Activated T-cell treated with anti-CD3 and anti-CD28 coated beads, Interleukin-2, amount 50 U/mL, for 24 hours (primary cell): ENCODE measurements at regions not wholly inside any gene's neighbourhood (a gene's known extent, or its start where the extent isn't known, plus 50 kb on each side); places are given as distances from the start of the nearest gene placed in this dataset.

ENCODE experiments used
- DNase-seq: peaks from one replicate; pipeline ENCODE4 v3.0.0-alpha.2; 2020
- H3K27ac Mint-ChIP-seq: 2 replicates; pipeline ENCODE4 v1.8.0; 2020; ENCODE audit warnings: mild to moderate bottlenecking, mixed read lengths
- H3K27me3 Mint-ChIP-seq: 2 replicates; pipeline ENCODE4 v1.8.0; 2020; ENCODE audit warnings: mixed read lengths
- H3K36me3 Mint-ChIP-seq: 2 replicates; pipeline ENCODE4 v1.8.0; 2020; ENCODE audit warnings: low read depth, mixed read lengths
- H3K4me1 Mint-ChIP-seq: 2 replicates; pipeline ENCODE4 v1.8.0; 2020; ENCODE audit warnings: low read depth, mixed read lengths
- H3K4me3 Mint-ChIP-seq: 2 replicates; pipeline ENCODE4 v1.8.0; 2020; ENCODE audit warnings: mild to moderate bottlenecking, moderate library complexity, mixed read lengths
- H3K9me3 Mint-ChIP-seq: 2 replicates; pipeline ENCODE4 v1.8.0; 2020; ENCODE audit warnings: mixed read lengths

GRCh38 chr3:94564247-94564646, 501.4 kb downstream of the NSUN3 start:
- DNase-seq, result no peak
- no peak overlapping the region for H3K27ac Mint-ChIP-seq
- no peak overlapping the region for H3K4me3 Mint-ChIP-seq
- H3K36me3 Mint-ChIP-seq, result no peaks in the 10 kb centered on the region
- no peaks in the 10 kb centered on the region for H3K4me1 Mint-ChIP-seq
- peaks cover 4% of the 10 kb centered on the region for H3K9me3 Mint-ChIP-seq
- H3K27me3 Mint-ChIP-seq, result no peaks in the 10 kb centered on the region

GRCh38 chr3:94568041-94568440, 505.2 kb downstream of the NSUN3 start:
- H3K36me3 Mint-ChIP-seq, result no peaks in the 10 kb centered on the region
- no peak overlapping the region for H3K27ac Mint-ChIP-seq
- H3K4me3 Mint-ChIP-seq, result no peak overlapping the region
- peaks cover 6% of the 10 kb centered on the region for H3K9me3 Mint-ChIP-seq
- H3K4me1 Mint-ChIP-seq, result no peaks in the 10 kb centered on the region
- DNase-seq, result no peak
- H3K27me3 Mint-ChIP-seq, result no peaks in the 10 kb centered on the region

GRCh38 chr3:94573337-94573736, 510.5 kb downstream of the NSUN3 start:
- Mint-ChIP-seq H3K27me3 (no peaks in the 10 kb centered on the region), H3K4me3 (no peak overlapping the region), H3K36me3 (no peaks in the 10 kb centered on the region), H3K4me1 (no peaks in the 10 kb centered on the region), H3K9me3 (peaks cover 17% of the 10 kb centered on the region), H3K27ac (no peak overlapping the region)
- no peak for DNase-seq

- Mint-ChIP-seq H3K27me3 (no peaks in the 10 kb centered on the region), H3K4me3 (no peak overlapping the region), H3K36me3 (no peaks in the 10 kb centered on the region), H3K4me1 (no peaks in the 10 kb centered on the region), H3K9me3 (peaks cover 11% of the 10 kb centered on the region), H3K27ac (no peak overlapping the region)
- DNase-seq, result no peak
Measured at GRCh38 chr3:94587291-94587690, 524.4 kb downstream of the NSUN3 start.

- no peak for DNase-seq
- Mint-ChIP-seq H3K9me3 (peaks cover 7% of the 10 kb centered on the region), H3K27ac (no peak overlapping the region), H3K36me3 (no peaks in the 10 kb centered on the region), H3K4me1 (no peaks in the 10 kb centered on the region), H3K27me3 (no peaks in the 10 kb centered on the region), H3K4me3 (no peak overlapping the region)
Measured at GRCh38 chr3:94593526-94594150, 530.8 kb downstream of the NSUN3 start.

- peaks cover 7% of the 10 kb centered on the region for H3K9me3 Mint-ChIP-seq
- DNase-seq, result no peak
- H3K27ac Mint-ChIP-seq, result no peak overlapping the region
- no peaks in the 10 kb centered on the region for H3K4me1 Mint-ChIP-seq
- H3K4me3 Mint-ChIP-seq, result no peak overlapping the region
- H3K36me3 Mint-ChIP-seq, result no peaks in the 10 kb centered on the region
- no peaks in the 10 kb centered on the region for H3K27me3 Mint-ChIP-seq
Measured at GRCh38 chr3:94596141-94596540, 533.3 kb downstream of the NSUN3 start.

GRCh38 chr3:94596887-94597566, 534.2 kb downstream of the NSUN3 start:
- peaks cover 3% of the 10 kb centered on the region for H3K9me3 Mint-ChIP-seq
- no peaks in the 10 kb centered on the region for H3K36me3 Mint-ChIP-seq
- H3K4me3 Mint-ChIP-seq, result no peak overlapping the region
- no peaks in the 10 kb centered on the region for H3K27me3 Mint-ChIP-seq
- H3K27ac Mint-ChIP-seq, result no peak overlapping the region
- no peak for DNase-seq
- no peaks in the 10 kb centered on the region for H3K4me1 Mint-ChIP-seq

GRCh38 chr3:94607778-94608177, 544.9 kb downstream of the NSUN3 start:
- Mint-ChIP-seq H3K27ac (no peak overlapping the region), H3K9me3 (no peaks in the 10 kb centered on the region), H3K27me3 (no peaks in the 10 kb centered on the region), H3K36me3 (no peaks in the 10 kb centered on the region), H3K4me3 (no peak overlapping the region), H3K4me1 (no peaks in the 10 kb centered on the region)
- no peak for DNase-seq

GRCh38 chr3:94609908-94610307, 547.0 kb downstream of the NSUN3 start:
- no peaks in the 10 kb centered on the region for H3K9me3 Mint-ChIP-seq
- H3K36me3 Mint-ChIP-seq, result no peaks in the 10 kb centered on the region
- H3K27me3 Mint-ChIP-seq, result no peaks in the 10 kb centered on the region
- H3K27ac Mint-ChIP-seq, result no peak overlapping the region
- H3K4me3 Mint-ChIP-seq, result no peak overlapping the region
- DNase-seq, result no peak
- H3K4me1 Mint-ChIP-seq, result no peaks in the 10 kb centered on the region

GRCh38 chr3:94611596-94611995, 548.7 kb downstream of the NSUN3 start:
- no peak overlapping the region for H3K27ac Mint-ChIP-seq

GRCh38 chr3:94612631-94613030, 549.8 kb downstream of the NSUN3 start:
- Mint-ChIP-seq H3K4me1 (no peaks in the 10 kb centered on the region), H3K27me3 (no peaks in the 10 kb centered on the region), H3K4me3 (no peak overlapping the region), H3K36me3 (no peaks in the 10 kb centered on the region), H3K9me3 (peaks cover 4% of the 10 kb centered on the region), H3K27ac (no peak overlapping the region)
- DNase-seq, result no peak

More at GRCh38 chr3:94611596-94611995, 548.7 kb downstream of the NSUN3 start:
- Mint-ChIP-seq H3K4me3 (no peak overlapping the region), H3K4me1 (no peaks in the 10 kb centered on the region), H3K9me3 (no peaks in the 10 kb centered on the region), H3K27me3 (no peaks in the 10 kb centered on the region), H3K36me3 (no peaks in the 10 kb centered on the region)
- DNase-seq, result no peak

- H3K4me3 Mint-ChIP-seq, result no peak overlapping the region
- H3K9me3 Mint-ChIP-seq, result peaks cover 4% of the 10 kb centered on the region
- no peak overlapping the region for H3K27ac Mint-ChIP-seq
- no peak for DNase-seq
- H3K27me3 Mint-ChIP-seq, result no peaks in the 10 kb centered on the region
- H3K36me3 Mint-ChIP-seq, result no peaks in the 10 kb centered on the region
- no peaks in the 10 kb centered on the region for H3K4me1 Mint-ChIP-seq
Measured at GRCh38 chr3:94614192-94614591, 551.3 kb downstream of the NSUN3 start.

- Mint-ChIP-seq H3K27me3 (no peaks in the 10 kb centered on the region), H3K27ac (no peak overlapping the region), H3K4me1 (no peaks in the 10 kb centered on the region), H3K9me3 (peaks cover 4% of the 10 kb centered on the region), H3K4me3 (no peak overlapping the region), H3K36me3 (no peaks in the 10 kb centered on the region)
- DNase-seq, result no peak
Measured at GRCh38 chr3:94615275-94616065, 552.6 kb downstream of the NSUN3 start.

GRCh38 chr3:94616833-94617232, 554.0 kb downstream of the NSUN3 start:
- Mint-ChIP-seq H3K4me3 (no peak overlapping the region), H3K9me3 (peaks cover 4% of the 10 kb centered on the region), H3K4me1 (no peaks in the 10 kb centered on the region), H3K27me3 (no peaks in the 10 kb centered on the region), H3K36me3 (no peaks in the 10 kb centered on the region), H3K27ac (no peak overlapping the region)
- DNase-seq, result no peak

GRCh38 chr3:94617312-94617711, 554.5 kb downstream of the NSUN3 start:
- no peaks in the 10 kb centered on the region for H3K27me3 Mint-ChIP-seq
- no peak overlapping the region for H3K27ac Mint-ChIP-seq
- H3K36me3 Mint-ChIP-seq, result no peaks in the 10 kb centered on the region
- peaks cover 4% of the 10 kb centered on the region for H3K9me3 Mint-ChIP-seq
- no peaks in the 10 kb centered on the region for H3K4me1 Mint-ChIP-seq
- no peak for DNase-seq
- no peak overlapping the region for H3K4me3 Mint-ChIP-seq
